GM10248 (cell line): ENCODE measurements at regions not wholly inside any gene's neighbourhood (a gene's known extent, or its start where the extent isn't known, plus 50 kb on each side); places are given as distances from the start of the nearest gene placed in this dataset.

Experiments used
- CTCF ChIA-PET: fragments of 300-600 bp; sonication (Branson Sonifier 250); formaldehyde crosslinking; extraction: SDS; loops from one replicate; lab custom pipeline; 2021; ENCODE audit warnings: antibody characterized with exemption; lab: Yijun Ruan, JAX
- POLR2A ChIA-PET: fragments of 350-650 bp; sonication (Branson Sonifier 250); formaldehyde crosslinking; extraction: SDS; loops from one replicate; lab custom pipeline; 2020; ENCODE audit warnings: antibody characterized with exemption; lab: Yijun Ruan, JAX
- DNase-seq: peaks from one replicate; pipeline ENCODE4 v3.0.0; 2012; ENCODE audit errors: extremely low spot score
- TF ChIP-seq, protein P1 (sequence below): IDR thresholded peaks from 2 replicates; pipeline ENCODE4 v1.5.1; 2012; ENCODE audit warnings: mild to moderate bottlenecking, low read depth; ENCODE audit errors: extremely low read depth, missing control alignments, control extremely low read depth

GRCh38 chr7:29754874-29755490, 51.3 kb upstream of the WIPF3 start:
- no peak for DNase-seq
- ChIA-PET CTCF (interaction anchor here (1.0 to 1.1 kb wide), 2 partner anchors 14 to 47 kb away, joined by 3 read pairs; no protein-coding TSS in a partner anchor), POLR2A (no interaction called here)
- TF ChIP-seq, protein P1, sequence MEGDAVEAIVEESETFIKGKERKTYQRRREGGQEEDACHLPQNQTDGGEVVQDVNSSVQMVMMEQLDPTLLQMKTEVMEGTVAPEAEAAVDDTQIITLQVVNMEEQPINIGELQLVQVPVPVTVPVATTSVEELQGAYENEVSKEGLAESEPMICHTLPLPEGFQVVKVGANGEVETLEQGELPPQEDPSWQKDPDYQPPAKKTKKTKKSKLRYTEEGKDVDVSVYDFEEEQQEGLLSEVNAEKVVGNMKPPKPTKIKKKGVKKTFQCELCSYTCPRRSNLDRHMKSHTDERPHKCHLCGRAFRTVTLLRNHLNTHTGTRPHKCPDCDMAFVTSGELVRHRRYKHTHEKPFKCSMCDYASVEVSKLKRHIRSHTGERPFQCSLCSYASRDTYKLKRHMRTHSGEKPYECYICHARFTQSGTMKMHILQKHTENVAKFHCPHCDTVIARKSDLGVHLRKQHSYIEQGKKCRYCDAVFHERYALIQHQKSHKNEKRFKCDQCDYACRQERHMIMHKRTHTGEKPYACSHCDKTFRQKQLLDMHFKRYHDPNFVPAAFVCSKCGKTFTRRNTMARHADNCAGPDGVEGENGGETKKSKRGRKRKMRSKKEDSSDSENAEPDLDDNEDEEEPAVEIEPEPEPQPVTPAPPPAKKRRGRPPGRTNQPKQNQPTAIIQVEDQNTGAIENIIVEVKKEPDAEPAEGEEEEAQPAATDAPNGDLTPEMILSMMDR: no peak
